HEK293T (cell line): ENCODE measurements at regions not wholly inside any gene's neighbourhood (a gene's known extent, or its start where the extent isn't known, plus 50 kb on each side); places are given as distances from the start of the nearest gene placed in this dataset.

Experiments
- ARNT ChIP-seq: fragments of 450-650 bp; IDR thresholded peaks from 2 replicates; pipeline ENCODE4 v1.6.1; 2017; ENCODE audit warnings: mild to moderate bottlenecking
- BHLHE40 ChIP-seq: fragments of 450-650 bp; IDR thresholded peaks from 2 replicates; pipeline ENCODE4 v1.6.1; 2016; ENCODE audit warnings: mild to moderate bottlenecking, moderate library complexity, borderline replicate concordance
- CTBP1 ChIP-seq: fragments of 450-650 bp; IDR thresholded peaks from 2 replicates; pipeline ENCODE4 v1.6.1; 2016; ENCODE audit warnings: borderline replicate concordance
- ELF4 ChIP-seq: fragments of 450-650 bp; IDR thresholded peaks from 2 replicates; pipeline ENCODE4 v1.6.1; 2017; ENCODE audit warnings: antibody characterized with exemption
- FOXK2 ChIP-seq: fragments of 450-650 bp; IDR thresholded peaks from 2 replicates; pipeline ENCODE4 v1.6.1; 2016; ENCODE audit warnings: mild to moderate bottlenecking
- FOXM1 ChIP-seq: fragments of 450-650 bp; IDR thresholded peaks from 2 replicates; pipeline ENCODE4 v1.6.1; 2017; ENCODE audit warnings: mild to moderate bottlenecking, borderline replicate concordance
- HDGF ChIP-seq: fragments of 450-650 bp; IDR thresholded peaks from 2 replicates; pipeline ENCODE4 v1.6.1; 2017; ENCODE audit warnings: antibody characterized with exemption, borderline replicate concordance
- NFRKB ChIP-seq: fragments of 450-650 bp; IDR thresholded peaks from 2 replicates; pipeline ENCODE4 v1.6.1; 2016; ENCODE audit warnings: mild to moderate bottlenecking, moderate library complexity
- PKNOX1 ChIP-seq: fragments of 450-650 bp; IDR thresholded peaks from 2 replicates; pipeline ENCODE4 v1.6.1; 2016
- SP1 ChIP-seq: fragments of 450-650 bp; IDR thresholded peaks from 2 replicates; pipeline ENCODE4 v1.6.1; 2017
- SUZ12 ChIP-seq: fragments of 450-650 bp; IDR thresholded peaks from 2 replicates; pipeline ENCODE4 v1.6.1; 2016; ENCODE audit warnings: mild to moderate bottlenecking
- TARDBP ChIP-seq: fragments of 450-650 bp; IDR thresholded peaks from 2 replicates; pipeline ENCODE4 v1.6.1; 2016
- ZNF384 ChIP-seq: fragments of 450-650 bp; IDR thresholded peaks from 2 replicates; pipeline ENCODE4 v1.6.1; 2016

GRCh38 chr3:159919873-159920272 is 68.8 kb upstream of the IL12A start:
- TF ChIP-seq ZNF384: no peak
- TF ChIP-seq ELF4: no peak
- TF ChIP-seq BHLHE40: no peak
- TF ChIP-seq FOXK2: no peak
- no peak for TF ChIP-seq PKNOX1
- no peak for TF ChIP-seq TARDBP
- TF ChIP-seq ARNT: no peak
- TF ChIP-seq CTBP1: no peak
- TF ChIP-seq SP1: no peak
- TF ChIP-seq HDGF: no peak
- no peak for TF ChIP-seq NFRKB
- no peak for TF ChIP-seq FOXM1
- TF ChIP-seq SUZ12: no peak
